Kidney tubule cell (primary cell): ENCODE measurements at regions not wholly inside any gene's neighbourhood (a gene's known extent, or its start where the extent isn't known, plus 50 kb on each side); places are given as distances from the start of the nearest gene placed in this dataset.

Source experiments
- DNase-seq: peaks from one replicate; pipeline ENCODE4 v3.0.0-alpha.2; 2018; ENCODE audit warnings: low spot score

DNA sequence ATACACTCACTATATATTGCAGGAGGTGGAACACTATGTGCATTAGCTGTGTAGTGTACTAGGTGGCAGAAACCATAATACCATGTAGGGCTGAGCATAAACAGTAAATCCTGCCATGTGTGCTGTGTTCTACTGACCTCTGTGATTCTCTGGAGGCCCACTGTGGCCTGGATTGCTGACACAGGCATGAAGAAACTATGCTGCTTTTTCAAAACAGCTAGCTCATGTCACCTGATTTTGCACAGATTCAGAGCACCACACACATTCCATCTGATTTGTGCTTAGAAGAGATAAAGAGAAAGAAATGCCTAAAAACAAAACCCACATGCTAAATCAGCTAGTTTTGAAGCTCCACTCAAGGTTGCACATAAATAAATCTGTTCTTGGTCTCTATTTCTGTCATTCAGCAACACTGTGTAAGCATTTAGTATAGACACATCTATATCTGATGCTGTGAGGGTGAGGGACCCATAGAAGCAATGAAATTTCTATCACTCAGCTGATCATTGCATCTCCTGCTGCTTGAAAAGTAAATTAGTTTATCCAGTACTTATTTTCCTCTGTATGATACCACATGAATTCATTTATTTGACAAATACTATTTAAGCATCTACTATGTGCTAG, 1007.7 kb upstream of the SEMA6D start:
- no peak for DNase-seq

DNA sequence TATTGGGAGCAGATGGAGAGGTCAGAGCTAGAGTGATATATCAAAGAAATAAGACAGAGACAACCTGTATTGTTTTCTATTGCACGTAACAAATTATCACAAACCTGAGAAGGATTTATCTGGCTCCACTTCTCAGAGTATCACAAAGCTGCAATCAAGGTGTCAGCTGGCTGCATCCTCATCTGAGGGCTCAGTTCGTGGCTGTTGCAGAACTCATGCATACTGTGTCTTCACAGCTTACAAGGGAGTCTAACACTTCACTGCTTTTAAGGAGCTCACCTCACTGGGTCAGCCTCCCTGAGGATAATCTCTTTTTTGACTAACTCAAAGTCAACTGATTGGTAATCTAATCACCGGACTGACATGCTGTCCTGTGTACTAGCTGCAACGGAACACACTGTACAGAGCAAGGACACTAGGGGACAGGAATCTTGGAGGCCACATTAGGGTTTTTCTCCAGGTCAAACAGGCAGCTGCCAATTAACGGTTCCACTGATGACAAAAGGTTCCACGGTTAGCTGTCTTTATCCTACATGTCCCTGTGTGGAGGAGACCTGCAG, 1006.8 kb upstream of the SEMA6D start:
- no peak for DNase-seq

DNA sequence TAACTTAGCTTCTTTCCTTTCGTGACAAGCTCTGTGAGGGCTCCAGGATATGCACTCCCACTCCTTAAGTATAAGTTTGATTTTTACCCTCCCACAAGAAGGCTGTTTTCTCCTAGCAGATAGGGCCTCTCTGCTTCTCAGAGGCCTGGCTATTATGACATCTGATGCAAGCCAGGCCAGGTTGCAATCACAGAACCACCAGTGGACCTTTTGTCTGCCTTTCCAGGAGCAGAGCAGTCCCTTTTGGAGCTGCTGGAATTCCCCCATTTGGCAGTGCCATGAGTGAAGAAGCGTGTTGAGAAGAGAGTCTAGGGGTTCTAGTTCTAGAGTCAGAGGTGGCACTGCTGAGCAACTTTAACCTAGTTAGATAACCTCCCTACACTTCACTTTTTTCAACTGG, 1004.3 kb upstream of the SEMA6D start:
- DNase-seq, result no peak

DNA sequence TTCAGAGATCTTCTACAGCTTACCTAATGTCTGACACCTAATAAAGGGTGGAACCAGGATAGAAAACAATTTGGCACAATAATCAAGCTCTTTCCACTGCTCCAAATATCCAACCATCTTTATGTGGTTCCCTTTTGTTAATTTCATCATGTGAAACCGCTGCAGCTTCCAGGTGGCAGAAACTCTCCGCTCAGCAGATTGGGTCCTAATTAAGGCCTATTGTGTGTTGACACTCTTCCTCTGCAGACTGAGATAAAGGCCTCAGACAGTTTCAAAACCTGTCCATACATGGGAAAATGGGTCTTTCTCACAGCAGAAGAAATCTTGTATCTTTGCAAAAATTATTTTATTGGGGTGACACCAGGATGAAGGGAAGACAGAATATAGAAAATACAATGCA, 1002.4 kb upstream of the SEMA6D start:
- no peak for DNase-seq

DNA sequence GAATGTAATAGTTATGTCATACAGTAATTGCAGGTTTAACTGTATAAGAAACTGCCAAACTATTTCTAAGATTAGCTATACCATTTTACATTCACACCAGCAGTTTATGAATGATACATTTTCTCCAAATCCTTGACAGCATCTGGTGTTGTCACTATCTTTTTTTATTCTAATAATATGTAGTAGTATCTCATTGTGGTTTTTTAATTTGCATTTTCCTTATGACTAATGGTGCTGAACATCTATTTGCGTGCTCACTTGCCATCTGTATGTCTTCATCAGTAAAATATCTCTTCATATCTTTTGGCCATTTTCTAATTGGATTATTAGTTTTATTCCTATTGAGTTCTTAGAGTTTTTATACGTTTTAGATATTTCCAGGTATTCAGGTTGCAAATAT, 994.0 kb upstream of the SEMA6D start:
- DNase-seq, result no peak

DNA sequence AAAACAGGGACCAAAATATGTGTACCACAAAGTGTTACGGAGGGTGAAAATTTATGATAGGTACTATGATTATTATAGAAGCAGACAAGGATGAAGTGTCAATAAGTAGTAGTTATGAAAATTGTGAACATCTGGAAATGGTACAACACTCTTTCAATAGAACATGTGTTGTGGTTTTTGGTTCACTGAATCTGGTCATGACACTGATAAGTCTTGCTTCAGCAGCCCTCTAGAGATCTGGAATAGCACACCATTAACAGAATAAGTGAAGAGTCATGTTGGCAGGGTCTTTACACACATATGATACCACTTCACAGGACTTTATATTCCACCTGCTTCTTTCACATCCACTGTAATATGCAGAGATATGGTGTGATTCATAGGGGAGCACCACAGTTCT, 985.2 kb upstream of the SEMA6D start:
- DNase-seq, result no peak

DNA sequence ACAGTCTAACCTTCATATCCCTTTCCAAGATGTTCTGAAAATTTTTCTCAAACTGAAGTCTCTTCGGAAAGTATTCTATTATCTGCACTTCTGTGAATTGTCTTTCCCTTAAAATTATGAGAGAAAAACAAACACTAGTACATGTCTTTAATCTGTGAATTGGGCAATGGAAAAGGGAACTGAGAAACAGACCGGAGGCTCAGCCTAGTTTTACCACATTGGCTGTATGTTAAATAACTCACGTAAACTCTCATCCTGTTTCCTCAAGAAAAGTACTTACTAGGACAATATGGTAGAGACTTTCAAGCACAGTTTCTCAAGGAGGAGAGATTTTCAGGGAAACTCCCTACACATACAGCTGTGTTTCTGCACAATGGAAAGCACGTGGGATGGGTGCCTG, 982.2 kb upstream of the SEMA6D start:
- DNase-seq, result no peak

DNA sequence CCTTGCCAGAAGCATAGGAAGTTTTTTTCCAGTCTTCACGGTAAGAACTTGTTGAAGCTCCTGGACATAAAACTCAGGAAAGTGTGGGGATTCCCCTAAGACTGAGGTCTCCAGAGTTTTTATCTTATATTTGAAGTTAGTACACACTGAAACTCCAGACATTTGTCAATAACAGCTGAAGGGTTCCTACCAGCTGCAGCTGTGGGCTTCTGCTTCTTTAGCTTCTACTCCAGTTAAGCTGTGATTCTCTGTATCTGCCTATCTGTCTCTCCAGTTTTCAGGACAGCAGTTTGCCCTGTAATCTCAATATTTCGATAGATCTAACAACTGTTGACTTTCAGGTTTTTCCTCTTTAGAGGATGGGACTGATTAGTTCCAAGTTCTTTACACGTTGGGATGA, 966.0 kb upstream of the SEMA6D start:
- DNase-seq, result no peak

DNA sequence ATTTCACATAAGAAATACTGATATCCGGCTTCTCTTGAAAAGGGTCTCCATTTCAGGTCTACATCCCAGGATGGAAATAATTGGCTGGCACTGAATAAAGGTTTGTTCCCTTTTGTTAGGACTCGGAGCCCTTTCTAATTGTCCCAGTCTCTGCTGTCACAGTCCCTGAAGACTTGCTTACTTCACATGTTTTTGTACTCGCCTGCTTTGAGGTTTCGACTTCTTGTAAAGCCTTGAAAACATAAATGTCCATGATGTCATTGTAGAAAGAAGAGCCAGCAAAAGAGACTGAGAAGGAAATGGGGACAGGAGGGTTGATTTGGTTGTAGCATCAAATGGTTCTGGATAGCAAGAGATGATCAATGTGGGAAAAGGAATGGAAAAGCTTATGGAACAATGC, 963.4 kb upstream of the SEMA6D start:
- DNase-seq, result no peak

DNA sequence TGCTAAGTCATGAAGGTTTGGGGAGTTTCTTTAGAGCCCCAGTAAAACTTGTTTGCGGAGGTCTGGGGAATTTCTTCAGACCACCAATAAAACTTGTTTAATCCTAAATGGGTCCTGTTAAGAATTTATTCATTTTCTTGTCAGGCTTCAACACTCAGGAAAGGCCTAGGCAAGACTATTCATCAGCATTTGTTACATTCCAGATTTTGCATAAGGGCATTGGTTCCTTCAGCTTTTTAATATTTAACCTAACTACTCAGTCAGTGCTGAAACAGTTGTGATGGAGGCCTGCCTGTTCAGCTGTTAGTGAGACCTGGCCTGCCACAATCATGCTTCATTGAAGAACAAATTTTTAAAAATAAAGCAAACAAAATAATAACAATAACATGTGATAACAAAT, 954.2 kb upstream of the SEMA6D start:
- peak; percentile 33 for DNase-seq

DNA sequence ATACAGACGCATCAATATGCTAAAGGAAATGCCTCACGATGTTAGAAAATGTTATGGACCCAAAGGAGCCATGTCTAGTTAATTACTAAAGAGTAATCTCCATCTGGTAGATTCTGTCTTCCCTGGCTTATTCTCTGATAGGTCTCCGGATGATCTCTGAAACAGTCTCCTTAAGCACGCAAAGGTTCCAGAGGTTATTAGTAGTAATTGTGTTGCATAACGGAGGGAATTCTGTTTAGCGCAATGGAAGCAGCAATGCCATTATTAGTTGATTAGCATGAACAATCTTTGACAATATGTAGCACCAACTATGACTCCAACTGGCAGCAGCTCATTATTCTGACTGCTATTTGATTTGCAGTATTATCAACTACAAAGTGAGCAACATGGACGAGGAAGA, 952.5 kb upstream of the SEMA6D start:
- no peak for DNase-seq

DNA sequence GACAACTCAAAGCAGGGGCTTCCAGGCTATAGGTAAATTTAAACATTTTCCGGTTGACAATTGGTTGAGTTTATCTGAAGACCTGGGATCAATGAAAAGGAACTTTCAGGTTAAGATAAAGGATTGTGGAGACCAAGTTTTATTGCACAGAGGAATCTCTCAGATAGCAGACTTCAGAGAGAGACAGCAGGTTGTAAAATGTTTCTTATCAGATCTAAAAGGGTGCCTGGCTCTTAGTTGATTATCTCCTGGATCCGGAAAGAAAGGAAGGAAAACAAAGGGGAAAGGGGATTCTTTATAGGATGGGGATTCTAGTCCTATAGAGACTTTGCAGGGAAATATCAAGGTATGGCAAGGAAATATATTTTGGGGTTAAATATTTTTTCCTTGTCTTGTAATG, 951.3 kb upstream of the SEMA6D start:
- no peak for DNase-seq

DNA sequence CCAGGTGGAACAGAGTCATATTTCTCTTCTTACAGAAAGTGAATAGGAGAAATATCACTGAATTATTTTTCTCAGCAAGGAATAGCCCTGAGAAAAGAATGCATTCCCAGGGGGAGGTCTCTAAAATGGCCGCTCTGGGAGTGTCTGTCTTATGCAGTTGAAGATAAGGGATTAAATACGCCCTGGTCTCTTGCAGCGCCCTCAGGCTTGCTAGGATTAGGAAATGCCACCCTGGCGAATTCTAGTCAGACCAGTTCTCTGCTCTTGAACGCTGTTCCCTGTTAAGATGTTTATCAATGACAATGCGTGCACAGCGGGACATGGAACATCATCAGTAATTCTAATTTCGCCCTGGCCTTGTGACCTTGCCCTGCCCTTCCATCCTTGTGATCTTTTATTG, 949.0 kb upstream of the SEMA6D start:
- DNase-seq, result no peak

DNA sequence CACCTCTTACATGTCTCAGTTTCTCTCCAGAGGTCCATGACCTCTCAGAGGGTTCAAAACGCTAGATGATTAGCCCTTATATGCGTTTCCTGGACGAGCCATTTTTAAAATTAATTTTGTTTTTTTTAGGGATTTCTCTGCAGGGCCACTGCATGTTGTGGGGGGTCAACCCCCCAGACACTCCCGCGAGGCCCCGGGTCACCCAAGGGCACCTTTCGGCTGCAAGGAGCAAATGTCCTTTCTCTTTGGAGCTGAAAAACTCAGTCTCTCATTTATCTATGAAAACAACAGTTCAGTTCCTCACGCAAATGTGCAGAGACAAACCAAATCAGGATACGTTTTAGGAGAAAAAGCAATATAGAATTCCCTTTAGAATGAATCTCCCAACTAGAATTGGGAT, 944.3 kb upstream of the SEMA6D start:
- no peak for DNase-seq

DNA sequence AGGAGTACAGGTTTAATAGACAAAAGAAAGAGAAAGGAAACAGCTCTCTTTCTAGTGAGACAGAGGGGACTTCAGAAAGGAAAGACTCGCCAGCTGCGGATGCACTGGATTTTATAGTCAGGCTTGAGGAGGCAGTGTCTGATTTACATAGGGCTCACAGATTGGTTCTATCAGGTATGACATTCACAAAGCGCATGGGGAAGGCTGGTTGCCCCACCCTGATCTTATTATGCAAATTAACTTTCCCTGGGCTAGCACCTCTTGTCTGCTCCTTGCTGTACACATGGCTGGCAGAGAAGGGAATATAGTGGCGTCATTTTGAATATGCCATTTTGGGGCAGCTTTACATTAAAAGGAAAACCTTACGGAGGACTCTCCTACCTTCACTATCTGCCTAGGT, 938.4 kb upstream of the SEMA6D start:
- no peak for DNase-seq

DNA sequence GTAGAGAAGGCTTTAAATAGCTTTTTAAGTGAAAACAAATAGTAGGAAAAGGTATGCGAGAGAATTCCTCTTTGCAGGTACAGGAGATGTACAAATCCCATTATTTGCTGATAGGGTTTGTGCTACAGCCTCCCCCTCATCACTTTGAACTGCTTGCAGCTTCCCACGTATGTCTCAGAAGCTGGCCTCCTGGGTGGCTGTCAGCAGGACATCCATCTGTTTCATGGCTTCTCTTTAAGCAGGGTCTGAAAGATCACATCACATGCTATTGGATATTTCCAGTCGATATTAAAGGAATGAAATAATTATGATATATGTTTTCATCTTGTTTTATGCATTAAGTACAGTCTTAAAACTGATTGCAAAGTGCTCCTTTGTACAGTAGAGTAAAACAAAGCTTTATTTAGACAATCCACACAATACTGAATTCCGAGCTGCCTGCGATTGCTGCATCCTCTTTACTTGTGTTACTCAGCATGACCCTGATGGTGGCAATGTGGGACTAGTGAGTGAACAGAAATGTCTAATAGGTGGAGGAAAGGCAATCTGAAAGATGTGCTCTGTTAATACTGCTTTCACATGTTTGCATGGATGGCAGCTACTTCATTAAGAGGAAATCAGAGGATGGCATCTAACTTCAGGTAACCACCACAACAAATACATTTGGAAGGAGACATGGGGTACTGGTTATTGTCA, 930.6 kb upstream of the SEMA6D start:
- no peak for DNase-seq

DNA sequence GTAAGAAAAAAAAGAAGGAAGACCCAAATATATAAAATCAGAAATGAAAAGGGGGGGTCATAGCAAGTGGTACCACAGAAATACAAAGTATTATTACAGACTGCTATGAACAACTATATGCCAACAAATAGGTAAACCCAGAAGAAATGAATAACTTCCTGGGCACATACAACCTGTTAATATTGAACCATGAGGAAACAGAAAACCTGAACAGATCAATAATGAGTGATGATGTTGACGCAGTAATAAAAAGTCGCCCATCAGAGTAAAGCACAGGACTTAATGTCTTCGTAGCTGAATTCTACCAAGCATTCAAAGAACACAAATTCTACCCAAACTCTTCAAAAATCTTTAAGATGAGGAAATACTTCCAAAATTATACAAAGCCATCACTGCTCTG, 921.6 kb upstream of the SEMA6D start:
- DNase-seq, result no peak

DNA sequence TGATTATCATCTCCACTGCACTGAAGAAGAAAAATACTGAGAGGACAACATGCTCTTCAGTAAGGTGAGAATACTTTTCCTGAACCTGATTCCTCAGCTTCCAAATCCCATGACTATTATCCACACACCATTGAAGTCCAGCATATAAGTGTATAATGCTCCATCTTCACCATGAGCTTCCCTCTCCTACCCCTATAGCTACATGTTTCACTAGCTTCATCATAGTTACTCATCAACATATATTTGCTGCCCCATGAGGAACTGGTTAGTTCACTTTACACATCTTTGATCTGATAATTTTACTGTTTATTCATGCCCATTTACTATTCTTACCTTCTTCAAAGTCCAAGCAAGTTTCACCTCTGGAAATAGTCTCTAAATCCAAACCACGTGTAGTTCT, 908.5 kb upstream of the SEMA6D start:
- DNase-seq, result no peak

DNA sequence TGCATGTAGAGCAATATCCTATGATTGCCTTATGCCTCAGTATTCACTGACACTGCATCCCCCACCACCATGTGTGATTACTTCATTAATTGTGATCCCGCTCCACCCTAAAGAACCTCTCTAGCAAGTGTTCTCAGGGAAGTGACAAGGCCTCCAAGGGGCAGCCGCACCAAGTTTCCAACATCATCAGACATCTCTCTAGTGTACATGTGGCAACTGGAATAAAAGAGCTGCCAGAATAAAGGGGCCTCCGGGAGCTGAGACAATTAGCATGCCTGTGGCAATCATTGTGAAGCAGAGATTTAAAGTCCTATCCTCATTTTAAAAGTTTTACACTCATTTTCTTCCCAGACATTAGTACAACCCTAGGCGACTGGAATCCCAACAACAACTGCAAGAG, 902.1 kb upstream of the SEMA6D start:
- DNase-seq, result no peak

DNA sequence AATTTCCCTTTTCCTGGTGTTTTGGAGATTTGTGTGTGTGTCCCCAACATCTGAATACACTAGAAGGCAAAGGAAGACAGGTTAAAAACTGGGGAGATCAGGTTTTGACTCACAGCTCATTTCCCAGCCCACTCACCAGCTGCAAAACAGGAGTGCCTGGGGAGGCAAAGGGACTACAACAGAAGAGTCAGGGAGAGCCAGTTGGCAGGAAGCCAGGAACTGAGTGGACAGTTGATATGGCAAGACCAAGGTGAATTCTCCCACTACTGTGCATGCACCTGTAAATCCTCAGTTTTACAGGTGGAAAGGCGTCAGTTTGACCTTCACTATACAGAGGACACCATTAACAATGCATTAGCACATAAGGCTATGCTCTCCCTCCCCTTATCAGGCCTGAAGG, 901.5 kb upstream of the SEMA6D start:
- peak; percentile 1 for DNase-seq

DNA sequence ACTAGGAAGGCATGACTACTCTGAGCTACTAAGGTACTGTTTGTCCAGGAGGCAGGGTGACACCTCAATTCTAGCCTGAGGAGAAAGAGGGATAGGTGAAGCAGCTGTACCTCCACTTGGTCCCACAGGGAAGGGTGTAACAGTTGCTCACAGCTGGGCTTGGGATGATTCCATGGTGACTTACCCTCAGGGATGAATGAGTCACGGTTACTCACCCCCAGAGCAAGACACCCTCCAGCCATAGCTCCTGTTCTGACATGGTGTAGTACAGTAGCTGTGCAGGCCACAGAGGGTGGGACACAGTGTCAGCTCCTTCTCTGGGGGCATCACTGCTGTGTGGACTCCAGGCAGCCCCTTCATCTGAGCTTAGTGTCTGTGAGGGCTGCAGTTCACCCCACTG, 868.6 kb upstream of the SEMA6D start:
- DNase-seq, result peak; percentile 88

DNA sequence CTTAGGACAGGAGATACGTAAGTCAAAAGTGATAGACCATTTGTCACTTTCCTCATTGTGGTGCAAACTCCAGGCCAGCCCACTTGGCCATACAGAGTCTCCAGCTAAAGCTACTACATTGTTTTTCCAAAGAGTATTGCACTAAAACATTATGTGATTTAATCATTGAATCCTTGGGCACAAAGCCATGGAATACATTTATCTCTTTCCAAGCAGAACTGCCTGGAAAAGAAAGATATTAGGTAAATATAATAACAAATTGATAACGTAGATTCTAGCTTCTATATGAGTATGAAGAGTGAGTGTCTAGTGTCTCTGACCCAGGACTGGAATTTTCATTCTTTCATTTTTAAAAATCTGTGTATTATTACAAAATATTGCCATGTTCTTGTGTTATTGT, 863.7 kb upstream of the SEMA6D start:
- DNase-seq, result no peak

DNA sequence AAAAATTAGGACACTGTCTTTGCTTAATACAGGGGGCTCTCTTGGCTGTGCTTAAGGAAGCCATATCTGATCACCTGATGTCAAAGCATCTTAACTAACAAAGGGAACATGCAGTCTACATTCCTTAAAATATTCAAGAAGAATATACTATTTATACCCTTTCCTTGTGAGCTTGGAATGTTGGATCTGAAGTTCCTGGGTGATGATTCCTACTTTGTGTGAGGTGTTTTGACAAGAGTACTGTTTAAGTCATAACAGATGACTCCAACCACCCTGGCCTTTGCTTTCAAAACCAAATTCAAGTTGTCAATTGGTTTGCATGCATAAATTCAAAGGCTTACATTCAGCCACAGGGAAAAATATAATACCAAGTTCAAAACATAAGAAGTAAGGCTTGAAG, 862.7 kb upstream of the SEMA6D start:
- DNase-seq, result peak; percentile 28

DNA sequence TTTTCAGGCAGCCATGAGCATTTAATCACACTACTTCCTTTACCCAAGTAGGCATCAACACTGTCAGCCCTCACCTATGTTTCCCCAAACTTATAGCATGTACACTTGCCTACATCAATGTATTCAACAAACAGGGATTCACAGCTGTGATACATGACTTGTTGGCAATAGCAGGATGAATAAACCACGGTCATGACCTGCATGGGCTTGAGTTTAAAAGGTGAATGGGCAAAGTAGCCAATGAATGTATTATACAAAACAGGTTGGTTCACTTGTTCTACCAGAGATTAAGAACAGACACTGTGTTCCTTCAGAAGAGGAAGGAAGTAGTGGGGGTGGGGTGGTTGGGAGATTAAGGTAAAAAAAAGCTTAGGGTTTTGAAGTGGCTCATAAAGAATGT, 861.9 kb upstream of the SEMA6D start:
- DNase-seq, result peak; percentile 1
